ENCODE measurements at regions not wholly inside any gene's neighbourhood (a gene's known extent, or its start where the extent isn't known, plus 50 kb on each side); places are given as distances from the start of the nearest gene placed in this dataset.

DNA sequence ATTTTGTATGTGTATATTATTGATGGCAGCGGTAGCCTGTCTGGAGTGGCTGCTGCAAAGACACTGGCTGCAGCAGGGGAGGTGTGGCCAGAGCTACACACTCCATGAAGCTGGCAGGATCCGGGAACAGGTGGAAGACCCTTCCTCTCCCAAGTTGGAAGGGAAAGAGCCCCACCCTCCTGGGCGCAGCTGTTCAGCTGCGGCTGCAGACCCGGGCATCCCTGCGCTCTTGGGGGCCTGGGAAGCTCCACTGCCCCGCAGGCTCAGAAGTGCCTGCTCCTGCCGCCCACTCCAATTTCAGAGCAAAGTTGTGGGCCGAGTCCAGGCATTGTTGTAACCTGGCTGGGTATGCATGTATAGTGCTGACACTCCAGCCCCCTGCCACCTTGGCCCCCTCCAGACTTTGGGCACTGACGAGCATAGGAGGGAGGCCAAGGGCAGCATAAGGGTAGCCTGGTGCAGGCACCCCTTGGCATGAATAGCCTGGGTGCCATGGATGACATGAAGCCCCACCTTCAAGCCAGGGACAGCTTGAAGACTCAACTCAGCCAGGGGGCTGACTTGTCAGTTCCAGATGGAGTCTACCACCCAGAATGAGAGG lies 90.7 kb upstream of the TMEM168 start:
- Histone ChIP-seq H3K4me3 (ENCODE audit: low read depth in 2 of 2, low read length in 1 of 2) (no peak overlapping the region), H3K27ac (ENCODE audit: low read depth in 2 of 2, low read length in 1 of 2) (no peak overlapping the region), H3K4me2 (no peak overlapping the region), H3K9me3 (no peaks in the 10 kb centered on the region), H4K20me1 (ENCODE audit: insufficient read depth) (0 out of 2 replicates have a peak, but pooled peaks cover 4% of the 10 kb centered on the region), H3K9ac (no peak overlapping the region), H3K4me1 (ENCODE audit: control insufficient read depth in 1 of 2, insufficient read depth in 2 of 2, low read depth in 1 of 2, low read length in 1 of 2) (peaks cover 11 to 14% of the 10 kb centered on the region in 2 experiments; a peak in 3 of 4 replicates), H3F3A (replicated peaks; ENCODE audit: insufficient read depth) (peaks cover 15% of the 10 kb centered on the region), H2AFZ (ENCODE audit: low read depth) (no peak overlapping the region), H3K9me2 (no peaks in the 10 kb centered on the region), H3K27me3 (ENCODE audit: insufficient read depth) (no peaks in the 10 kb centered on the region), H3K36me3 (replicated peaks in 1 of 2; ENCODE audit: control insufficient read depth in 1 of 2, insufficient read depth in 2 of 2, low read length in 1 of 2) (peaks cover 2 to 12% of the 10 kb centered on the region in 2 experiments), H3K79me2 (ENCODE audit: insufficient read depth) (no peaks in the 10 kb centered on the region)
- no peak for DNase-seq
- ChIA-PET POLR2A (interaction anchor here (1.1 kb wide), 1 partner anchor 13 kb away, joined by 3 read pairs; no protein-coding TSS in a partner anchor), CTCF (interaction anchor here (1.3 to 2.9 kb wide), 2 partner anchors 12 to 14 kb away, joined by 5 to 8 read pairs; no protein-coding TSS in a partner anchor)
- 89% methylated on average over 6 of the region's 10 CpGs for WGBS (ENCODE audit: low lambda C conversion rate)
- no peak for TF ChIP-seq MXI1 (IDR thresholded peaks at IDR 0.05; ENCODE audit: low read depth, low read length)
- TF ChIP-seq FOSL2 (IDR thresholded peaks at IDR 0.05; ENCODE audit: borderline replicate concordance, low read depth) = no peak
- TF ChIP-seq TAF1 (IDR thresholded peaks at IDR 0.05; ENCODE audit: borderline replicate concordance, low read depth, low read length) = no peak
- no peak for TF ChIP-seq JUND (IDR thresholded peaks at IDR 0.05)
- TF ChIP-seq, protein P1, sequence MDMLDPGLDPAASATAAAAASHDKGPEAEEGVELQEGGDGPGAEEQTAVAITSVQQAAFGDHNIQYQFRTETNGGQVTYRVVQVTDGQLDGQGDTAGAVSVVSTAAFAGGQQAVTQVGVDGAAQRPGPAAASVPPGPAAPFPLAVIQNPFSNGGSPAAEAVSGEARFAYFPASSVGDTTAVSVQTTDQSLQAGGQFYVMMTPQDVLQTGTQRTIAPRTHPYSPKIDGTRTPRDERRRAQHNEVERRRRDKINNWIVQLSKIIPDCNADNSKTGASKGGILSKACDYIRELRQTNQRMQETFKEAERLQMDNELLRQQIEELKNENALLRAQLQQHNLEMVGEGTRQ (IDR thresholded peaks at IDR 0.05; ENCODE audit: borderline replicate concordance, low read depth, low read length) = no peak
- TF ChIP-seq, protein P2, sequence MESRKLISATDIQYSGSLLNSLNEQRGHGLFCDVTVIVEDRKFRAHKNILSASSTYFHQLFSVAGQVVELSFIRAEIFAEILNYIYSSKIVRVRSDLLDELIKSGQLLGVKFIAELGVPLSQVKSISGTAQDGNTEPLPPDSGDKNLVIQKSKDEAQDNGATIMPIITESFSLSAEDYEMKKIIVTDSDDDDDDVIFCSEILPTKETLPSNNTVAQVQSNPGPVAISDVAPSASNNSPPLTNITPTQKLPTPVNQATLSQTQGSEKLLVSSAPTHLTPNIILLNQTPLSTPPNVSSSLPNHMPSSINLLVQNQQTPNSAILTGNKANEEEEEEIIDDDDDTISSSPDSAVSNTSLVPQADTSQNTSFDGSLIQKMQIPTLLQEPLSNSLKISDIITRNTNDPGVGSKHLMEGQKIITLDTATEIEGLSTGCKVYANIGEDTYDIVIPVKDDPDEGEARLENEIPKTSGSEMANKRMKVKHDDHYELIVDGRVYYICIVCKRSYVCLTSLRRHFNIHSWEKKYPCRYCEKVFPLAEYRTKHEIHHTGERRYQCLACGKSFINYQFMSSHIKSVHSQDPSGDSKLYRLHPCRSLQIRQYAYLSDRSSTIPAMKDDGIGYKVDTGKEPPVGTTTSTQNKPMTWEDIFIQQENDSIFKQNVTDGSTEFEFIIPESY (IDR thresholded peaks at IDR 0.05; ENCODE audit: borderline replicate concordance, low read depth) = no peak
- TF ChIP-seq, protein P3, sequence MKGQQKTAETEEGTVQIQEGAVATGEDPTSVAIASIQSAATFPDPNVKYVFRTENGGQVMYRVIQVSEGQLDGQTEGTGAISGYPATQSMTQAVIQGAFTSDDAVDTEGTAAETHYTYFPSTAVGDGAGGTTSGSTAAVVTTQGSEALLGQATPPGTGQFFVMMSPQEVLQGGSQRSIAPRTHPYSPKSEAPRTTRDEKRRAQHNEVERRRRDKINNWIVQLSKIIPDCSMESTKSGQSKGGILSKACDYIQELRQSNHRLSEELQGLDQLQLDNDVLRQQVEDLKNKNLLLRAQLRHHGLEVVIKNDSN (IDR thresholded peaks at IDR 0.05; ENCODE audit: borderline replicate concordance, low read depth) = no peak
- TF ChIP-seq TEAD4 (IDR thresholded peaks at IDR 0.05; ENCODE audit: borderline replicate concordance, insufficient read depth) = no peak
- TF ChIP-seq TCF12 (IDR thresholded peaks at IDR 0.05) = no peak
- TF ChIP-seq, protein P4, sequence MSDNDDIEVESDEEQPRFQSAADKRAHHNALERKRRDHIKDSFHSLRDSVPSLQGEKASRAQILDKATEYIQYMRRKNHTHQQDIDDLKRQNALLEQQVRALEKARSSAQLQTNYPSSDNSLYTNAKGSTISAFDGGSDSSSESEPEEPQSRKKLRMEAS (IDR thresholded peaks at IDR 0.05; ENCODE audit: low read depth) = no peak
- no peak for TF ChIP-seq NFIC (IDR thresholded peaks at IDR 0.05; ENCODE audit: borderline replicate concordance)
- TF ChIP-seq, protein P5, sequence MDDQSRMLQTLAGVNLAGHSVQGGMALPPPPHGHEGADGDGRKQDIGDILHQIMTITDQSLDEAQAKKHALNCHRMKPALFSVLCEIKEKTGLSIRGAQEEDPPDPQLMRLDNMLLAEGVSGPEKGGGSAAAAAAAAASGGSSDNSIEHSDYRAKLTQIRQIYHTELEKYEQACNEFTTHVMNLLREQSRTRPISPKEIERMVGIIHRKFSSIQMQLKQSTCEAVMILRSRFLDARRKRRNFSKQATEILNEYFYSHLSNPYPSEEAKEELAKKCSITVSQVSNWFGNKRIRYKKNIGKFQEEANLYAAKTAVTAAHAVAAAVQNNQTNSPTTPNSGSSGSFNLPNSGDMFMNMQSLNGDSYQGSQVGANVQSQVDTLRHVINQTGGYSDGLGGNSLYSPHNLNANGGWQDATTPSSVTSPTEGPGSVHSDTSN (IDR thresholded peaks at IDR 0.05) = no peak
- TF ChIP-seq YY1 (IDR thresholded peaks at IDR 0.05; ENCODE audit: low read depth) = no peak
- no peak for TF ChIP-seq FOXJ3 (CRISPR knock-in tag; IDR thresholded peaks at IDR 0.05)
- no peak for TF ChIP-seq EP300 (IDR thresholded peaks at IDR 0.05; ENCODE audit: borderline replicate concordance in 1 of 2, low read depth in 1 of 2, low read length in 1 of 2)
- TF ChIP-seq RCOR1 (IDR thresholded peaks at IDR 0.05; ENCODE audit: low read length) = no peak
- TF ChIP-seq POLR2AphosphoS5 (IDR thresholded peaks at IDR 0.05; ENCODE audit: low read depth, low read length) = no peak
- TF ChIP-seq, protein P6, sequence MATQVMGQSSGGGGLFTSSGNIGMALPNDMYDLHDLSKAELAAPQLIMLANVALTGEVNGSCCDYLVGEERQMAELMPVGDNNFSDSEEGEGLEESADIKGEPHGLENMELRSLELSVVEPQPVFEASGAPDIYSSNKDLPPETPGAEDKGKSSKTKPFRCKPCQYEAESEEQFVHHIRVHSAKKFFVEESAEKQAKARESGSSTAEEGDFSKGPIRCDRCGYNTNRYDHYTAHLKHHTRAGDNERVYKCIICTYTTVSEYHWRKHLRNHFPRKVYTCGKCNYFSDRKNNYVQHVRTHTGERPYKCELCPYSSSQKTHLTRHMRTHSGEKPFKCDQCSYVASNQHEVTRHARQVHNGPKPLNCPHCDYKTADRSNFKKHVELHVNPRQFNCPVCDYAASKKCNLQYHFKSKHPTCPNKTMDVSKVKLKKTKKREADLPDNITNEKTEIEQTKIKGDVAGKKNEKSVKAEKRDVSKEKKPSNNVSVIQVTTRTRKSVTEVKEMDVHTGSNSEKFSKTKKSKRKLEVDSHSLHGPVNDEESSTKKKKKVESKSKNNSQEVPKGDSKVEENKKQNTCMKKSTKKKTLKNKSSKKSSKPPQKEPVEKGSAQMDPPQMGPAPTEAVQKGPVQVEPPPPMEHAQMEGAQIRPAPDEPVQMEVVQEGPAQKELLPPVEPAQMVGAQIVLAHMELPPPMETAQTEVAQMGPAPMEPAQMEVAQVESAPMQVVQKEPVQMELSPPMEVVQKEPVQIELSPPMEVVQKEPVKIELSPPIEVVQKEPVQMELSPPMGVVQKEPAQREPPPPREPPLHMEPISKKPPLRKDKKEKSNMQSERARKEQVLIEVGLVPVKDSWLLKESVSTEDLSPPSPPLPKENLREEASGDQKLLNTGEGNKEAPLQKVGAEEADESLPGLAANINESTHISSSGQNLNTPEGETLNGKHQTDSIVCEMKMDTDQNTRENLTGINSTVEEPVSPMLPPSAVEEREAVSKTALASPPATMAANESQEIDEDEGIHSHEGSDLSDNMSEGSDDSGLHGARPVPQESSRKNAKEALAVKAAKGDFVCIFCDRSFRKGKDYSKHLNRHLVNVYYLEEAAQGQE (IDR thresholded peaks at IDR 0.05; ENCODE audit: low read depth, low read length) = no peak

Data from SK-N-SH (cell line).